ENCODE measurements at regions not wholly inside any gene's neighbourhood (a gene's known extent, or its start where the extent isn't known, plus 50 kb on each side); places are given as distances from the start of the nearest gene placed in this dataset.
A peak's percentile ranks its signal among the peaks of the same experiment; 100 is the strongest.

GRCh38 chr10:89963451-89964102 is 262.2 kb downstream of the KIF20B start:
- Mint-ChIP-seq H3K27me3 (peaks cover 3 to 4% of the 10 kb centered on the region in 2 donors), H3K27ac (no peak overlapping the region), H3K4me1 (no peaks in the 10 kb centered on the region), H3K9me3 (no peaks in the 10 kb centered on the region), H3K36me3 (no peaks in the 10 kb centered on the region), H3K4me3 (no peak overlapping the region)
- no peaks in the 10 kb centered on the region for H3K27me3 ChIP-seq (replicated peaks in 1 of 2; ENCODE audit: control insufficient read depth in 2 of 2, extremely low read depth in 1 of 2, insufficient read depth in 2 of 2, low read length in 1 of 2)
- DNase-seq (no peak), ATAC-seq (replicated peaks in 1 of 4) (peak in 1 of 4 experiments; percentile 13)
- H3K27ac ChIP-seq (ENCODE audit: low read length) = no peak overlapping the region
- no CpG with 5 or more reads among the region's 2 CpGs for WGBS (ENCODE audit: insufficient coverage)
- H3K9me3 ChIP-seq = no peaks in the 10 kb centered on the region
- no peaks in the 10 kb centered on the region for H3K36me3 ChIP-seq (ENCODE audit: control insufficient read depth in 2 of 2, extremely low read depth in 1 of 2, insufficient read depth in 1 of 2, low read length in 1 of 2)
- POLR2A ChIA-PET = no interaction called here
- H3K4me3 ChIP-seq (ENCODE audit: control insufficient read depth in 1 of 2, extremely low read depth in 1 of 2, low read length in 1 of 2) = no peak overlapping the region
- CTCF ChIA-PET = no interaction called here
- H3K4me1 ChIP-seq (ENCODE audit: control insufficient read depth in 1 of 2, extremely low read depth in 1 of 2, insufficient read depth in 2 of 2, low read length in 2 of 2) = no peaks in the 10 kb centered on the region

- H3K36me3 ChIP-seq (ENCODE audit: control insufficient read depth in 2 of 2, extremely low read depth in 1 of 2, insufficient read depth in 1 of 2, low read length in 1 of 2) = no peaks in the 10 kb centered on the region
- peaks cover 6 to 7% (median 6%) of the 10 kb centered on the region in 3 donors for H3K4me1 Mint-ChIP-seq
- WGBS (ENCODE audit: insufficient coverage) = 100% methylated on average over 1 of the region's 1 CpG
- H3K27ac ChIP-seq (ENCODE audit: low read length) = no peak overlapping the region
- DNase-seq (no peak), ATAC-seq (replicated peaks in 1 of 4) (no peak)
- no peaks in the 10 kb centered on the region for H3K9me3 ChIP-seq
- H3K9me3 Mint-ChIP-seq = no peaks in the 10 kb centered on the region
- ChIA-PET CTCF (interaction anchor here in 1 of 2 donors (1.5 kb wide), 1 partner anchor 11 kb away, joined by 3 read pairs; no protein-coding TSS in a partner anchor), POLR2A (interaction anchor here in 1 of 2 donors (0.6 kb wide), 1 partner anchor 115 kb away, joined by 5 read pairs; no protein-coding TSS in a partner anchor)
- H3K36me3 Mint-ChIP-seq = no peaks in the 10 kb centered on the region
- no peak overlapping the region for H3K4me3 ChIP-seq (ENCODE audit: control insufficient read depth in 1 of 2, extremely low read depth in 1 of 2, low read length in 1 of 2)
- no peak overlapping the region for H3K4me3 Mint-ChIP-seq
- H3K27ac Mint-ChIP-seq = no peak overlapping the region
- H3K4me1 ChIP-seq (ENCODE audit: control insufficient read depth in 1 of 2, extremely low read depth in 1 of 2, insufficient read depth in 2 of 2, low read length in 2 of 2) = no peaks in the 10 kb centered on the region
- no peaks in the 10 kb centered on the region for H3K27me3 ChIP-seq (replicated peaks in 1 of 2; ENCODE audit: control insufficient read depth in 2 of 2, extremely low read depth in 1 of 2, insufficient read depth in 2 of 2, low read length in 1 of 2)
- peaks cover 3 to 4% of the 10 kb centered on the region in 2 donors for H3K27me3 Mint-ChIP-seq
Observed at GRCh38 chr10:89966211-89966610, 264.8 kb downstream of the KIF20B start.

- Histone ChIP-seq H3K4me3 (ENCODE audit: control insufficient read depth in 1 of 2, extremely low read depth in 1 of 2, low read length in 1 of 2) (no peak overlapping the region), H3K36me3 (ENCODE audit: control insufficient read depth in 2 of 2, extremely low read depth in 1 of 2, insufficient read depth in 1 of 2, low read length in 1 of 2) (no peaks in the 10 kb centered on the region), H3K4me1 (ENCODE audit: control insufficient read depth in 1 of 2, extremely low read depth in 1 of 2, insufficient read depth in 2 of 2, low read length in 2 of 2) (no peaks in the 10 kb centered on the region), H3K27ac (ENCODE audit: low read length) (no peak overlapping the region), H3K27me3 (replicated peaks in 1 of 2; ENCODE audit: control insufficient read depth in 2 of 2, extremely low read depth in 1 of 2, insufficient read depth in 2 of 2, low read length in 1 of 2) (no peaks in the 10 kb centered on the region), H3K9me3 (no peaks in the 10 kb centered on the region)
- peaks cover 0 to 15% of the 10 kb centered on the region in 2 donors for H3K27me3 Mint-ChIP-seq
- ATAC-seq (replicated peaks in 1 of 4) (no peak), DNase-seq (no peak)
- no peaks in the 10 kb centered on the region for H3K36me3 Mint-ChIP-seq
- no peak overlapping the region for H3K27ac Mint-ChIP-seq
- no peak overlapping the region for H3K4me3 Mint-ChIP-seq
- ChIA-PET POLR2A (no interaction called here), CTCF (no interaction called here)
- peaks cover 6 to 7% (median 6%) of the 10 kb centered on the region in 3 donors for H3K4me1 Mint-ChIP-seq
- no CpG with 5 or more reads among the region's 2 CpGs for WGBS (ENCODE audit: insufficient coverage)
- H3K9me3 Mint-ChIP-seq = no peaks in the 10 kb centered on the region
Observed at GRCh38 chr10:89973326-89973725, 271.9 kb downstream of the KIF20B start.

- Histone ChIP-seq H3K27ac (ENCODE audit: low read length) (no peak overlapping the region), H3K4me3 (ENCODE audit: control insufficient read depth in 1 of 2, extremely low read depth in 1 of 2, low read length in 1 of 2) (no peak overlapping the region), H3K4me1 (ENCODE audit: control insufficient read depth in 1 of 2, extremely low read depth in 1 of 2, insufficient read depth in 2 of 2, low read length in 2 of 2) (no peaks in the 10 kb centered on the region), H3K9me3 (no peaks in the 10 kb centered on the region), H3K27me3 (replicated peaks in 1 of 2; ENCODE audit: control insufficient read depth in 2 of 2, extremely low read depth in 1 of 2, insufficient read depth in 2 of 2, low read length in 1 of 2) (no peaks in the 10 kb centered on the region), H3K36me3 (ENCODE audit: control insufficient read depth in 2 of 2, extremely low read depth in 1 of 2, insufficient read depth in 1 of 2, low read length in 1 of 2) (no peaks in the 10 kb centered on the region)
- ATAC-seq (replicated peaks in 1 of 4) = no peak
- Mint-ChIP-seq H3K4me3 (no peak overlapping the region), H3K4me1 (no peaks in the 10 kb centered on the region), H3K9me3 (no peaks in the 10 kb centered on the region), H3K36me3 (no peaks in the 10 kb centered on the region), H3K27me3 (peaks cover 0 to 15% of the 10 kb centered on the region in 2 donors), H3K27ac (no peak overlapping the region)
- ChIA-PET CTCF (no interaction called here), POLR2A (no interaction called here)
- WGBS (ENCODE audit: insufficient coverage) = no CpG with 5 or more reads among the region's 2 CpGs
- no peak for DNase-seq
Observed at GRCh38 chr10:89975071-89975470, 273.7 kb downstream of the KIF20B start.

- POLR2A ChIA-PET = no interaction called here
- Mint-ChIP-seq H3K27me3 (peaks cover 0 to 15% of the 10 kb centered on the region in 2 donors), H3K9me3 (no peaks in the 10 kb centered on the region), H3K4me3 (no peak overlapping the region), H3K4me1 (no peaks in the 10 kb centered on the region), H3K27ac (no peak overlapping the region), H3K36me3 (no peaks in the 10 kb centered on the region)
- H3K36me3 ChIP-seq (ENCODE audit: control insufficient read depth in 2 of 2, extremely low read depth in 1 of 2, insufficient read depth in 1 of 2, low read length in 1 of 2) = no peaks in the 10 kb centered on the region
- no peak overlapping the region for H3K27ac ChIP-seq (ENCODE audit: low read length)
- ATAC-seq (replicated peaks in 1 of 4) (no peak), DNase-seq (no peak)
- H3K27me3 ChIP-seq (replicated peaks in 1 of 2; ENCODE audit: control insufficient read depth in 2 of 2, extremely low read depth in 1 of 2, insufficient read depth in 2 of 2, low read length in 1 of 2) = no peaks in the 10 kb centered on the region
- no peaks in the 10 kb centered on the region for H3K4me1 ChIP-seq (ENCODE audit: control insufficient read depth in 1 of 2, extremely low read depth in 1 of 2, insufficient read depth in 2 of 2, low read length in 2 of 2)
- no CpG with 5 or more reads among the region's 2 CpGs for WGBS (ENCODE audit: insufficient coverage)
- no peaks in the 10 kb centered on the region for H3K9me3 ChIP-seq
- CTCF ChIA-PET = no interaction called here
- H3K4me3 ChIP-seq (ENCODE audit: control insufficient read depth in 1 of 2, extremely low read depth in 1 of 2, low read length in 1 of 2) = no peak overlapping the region
Observed at GRCh38 chr10:89975771-89976170, 274.4 kb downstream of the KIF20B start.

- WGBS (ENCODE audit: insufficient coverage) = no CpG with 5 or more reads among the region's 1 CpG
- ChIA-PET CTCF (no interaction called here), POLR2A (no interaction called here)
- ATAC-seq (replicated peaks in 1 of 4) = no peak
- H3K27ac ChIP-seq (ENCODE audit: low read length) = no peak overlapping the region
- Mint-ChIP-seq H3K27ac (no peak overlapping the region), H3K27me3 (peaks cover 0 to 7% of the 10 kb centered on the region in 2 donors), H3K4me3 (no peak overlapping the region), H3K4me1 (no peaks in the 10 kb centered on the region), H3K36me3 (no peaks in the 10 kb centered on the region), H3K9me3 (no peaks in the 10 kb centered on the region)
- H3K36me3 ChIP-seq (ENCODE audit: control insufficient read depth in 2 of 2, extremely low read depth in 1 of 2, insufficient read depth in 1 of 2, low read length in 1 of 2) = no peaks in the 10 kb centered on the region
- H3K4me1 ChIP-seq (ENCODE audit: control insufficient read depth in 1 of 2, extremely low read depth in 1 of 2, insufficient read depth in 2 of 2, low read length in 2 of 2) = no peaks in the 10 kb centered on the region
- no peaks in the 10 kb centered on the region for H3K27me3 ChIP-seq (replicated peaks in 1 of 2; ENCODE audit: control insufficient read depth in 2 of 2, extremely low read depth in 1 of 2, insufficient read depth in 2 of 2, low read length in 1 of 2)
- H3K4me3 ChIP-seq (ENCODE audit: control insufficient read depth in 1 of 2, extremely low read depth in 1 of 2, low read length in 1 of 2) = no peak overlapping the region
- no peaks in the 10 kb centered on the region for H3K9me3 ChIP-seq
- DNase-seq = no peak
Observed at GRCh38 chr10:89978081-89978480, 276.7 kb downstream of the KIF20B start.

GRCh38 chr10:89979726-89980125 is 278.3 kb downstream of the KIF20B start:
- Mint-ChIP-seq H3K27ac (no peak overlapping the region), H3K36me3 (no peaks in the 10 kb centered on the region), H3K4me3 (no peak overlapping the region), H3K4me1 (no peaks in the 10 kb centered on the region), H3K27me3 (peaks cover 0 to 3% of the 10 kb centered on the region in 2 donors), H3K9me3 (no peaks in the 10 kb centered on the region)
- CTCF ChIA-PET = no interaction called here
- Histone ChIP-seq H3K9me3 (no peaks in the 10 kb centered on the region), H3K4me1 (ENCODE audit: control insufficient read depth in 1 of 2, extremely low read depth in 1 of 2, insufficient read depth in 2 of 2, low read length in 2 of 2) (no peaks in the 10 kb centered on the region), H3K4me3 (ENCODE audit: control insufficient read depth in 1 of 2, extremely low read depth in 1 of 2, low read length in 1 of 2) (no peak overlapping the region), H3K27ac (ENCODE audit: low read length) (no peak overlapping the region), H3K27me3 (replicated peaks in 1 of 2; ENCODE audit: control insufficient read depth in 2 of 2, extremely low read depth in 1 of 2, insufficient read depth in 2 of 2, low read length in 1 of 2) (no peaks in the 10 kb centered on the region), H3K36me3 (ENCODE audit: control insufficient read depth in 2 of 2, extremely low read depth in 1 of 2, insufficient read depth in 1 of 2, low read length in 1 of 2) (no peaks in the 10 kb centered on the region)
- no CpG with 5 or more reads among the region's 1 CpG for WGBS (ENCODE audit: insufficient coverage)
- no peak for ATAC-seq (replicated peaks in 1 of 4)
- DNase-seq = no peak
- POLR2A ChIA-PET = interaction anchor here in 1 of 2 donors (0.6 kb wide), 1 partner anchor 128 kb away, joined by 5 read pairs; no protein-coding TSS in a partner anchor

Measured in T-cell (primary cell).